Liver (tissue), 8 donors: ENCODE measurements at regions not wholly inside any gene's neighbourhood (a gene's known extent, or its start where the extent isn't known, plus 50 kb on each side); places are given as distances from the start of the nearest gene placed in this dataset.

ENCODE experiments used
- DNase-seq: peaks from one replicate; pipeline ENCODE4 v3.0.0-alpha.2; 2017; ENCODE audit warnings: low spot score
- H3K27ac ChIP-seq, 2 donors: one replicate each; pipeline ENCODE4 v1.7.0; 2013; ENCODE audit warnings: inconsistent platforms in 2 of 2, low read length in 2 of 2, control low read depth in 1 of 2, low read depth in 1 of 2, mild to moderate bottlenecking in 1 of 2
- H3K27me3 ChIP-seq, 4 donors: one replicate each; pipeline versions ENCODE4 v1.6.1 to v1.7.0; 2013; ENCODE audit warnings: low read length in 3 of 4, inconsistent platforms in 1 of 4, mild to moderate bottlenecking in 1 of 4, moderate library complexity in 1 of 4; ENCODE audit not compliant: control insufficient read depth in 4 of 4, insufficient read depth in 4 of 4
- H3K36me3 ChIP-seq, 4 donors: one replicate each; pipeline versions ENCODE4 v1.6.1 to v1.7.0; 2013; ENCODE audit warnings: low read length in 3 of 4, mild to moderate bottlenecking in 3 of 4, low read depth in 1 of 4, moderate library complexity in 1 of 4; ENCODE audit not compliant: control insufficient read depth in 4 of 4, insufficient read depth in 3 of 4
- H3K4me1 ChIP-seq, 4 donors: one replicate each; pipeline versions ENCODE4 v1.6.1 to v1.7.0; 2013; ENCODE audit warnings: low read length in 3 of 4, mild to moderate bottlenecking in 3 of 4, moderate library complexity in 1 of 4; ENCODE audit not compliant: control insufficient read depth in 4 of 4, insufficient read depth in 4 of 4
- H3K4me3 ChIP-seq, 3 donors: one replicate each; pipeline versions ENCODE4 v1.6.1 to v1.7.0; 2013; ENCODE audit warnings: low read length in 3 of 3, control low read depth in 1 of 3, low read depth in 1 of 3, mild to moderate bottlenecking in 1 of 3
- H3K9ac ChIP-seq, 2 donors: one replicate each; pipeline ENCODE4 v1.7.0; 2013; ENCODE audit warnings: low read length in 2 of 2, mild to moderate bottlenecking in 2 of 2, moderate library complexity in 2 of 2, control low read depth in 1 of 2, low read depth in 1 of 2
- H3K9me3 ChIP-seq, 4 donors: one replicate each; pipeline versions ENCODE4 v1.6.1 to v1.7.0; 2013; ENCODE audit warnings: low read length in 3 of 4; ENCODE audit not compliant: control insufficient read depth in 4 of 4
- ATF3 ChIP-seq: IDR thresholded peaks from 2 replicates; pipeline ENCODE4 v1.6.1; 2016; ENCODE audit warnings: antibody characterized with exemption
- CTCF ChIP-seq: fragments of 150-350 bp; IDR thresholded peaks from 2 replicates; pipeline ENCODE4 v1.5.1; 2017; ENCODE audit warnings: improper control_type of control experiment, low read depth, low read length; ENCODE audit not compliant: missing input control
- EGR1 ChIP-seq, 2 donors: IDR thresholded peaks; 2 replicates each; pipeline ENCODE4 v1.6.1; 2016 to 2018; ENCODE audit warnings: antibody characterized with exemption in 2 of 2, low read depth in 2 of 2
- FOXA1 ChIP-seq: IDR thresholded peaks from 2 replicates; pipeline ENCODE4 v1.6.1; 2016; ENCODE audit warnings: antibody characterized with exemption
- FOXA2 ChIP-seq: IDR thresholded peaks from 2 replicates; pipeline ENCODE4 v1.6.1; 2016; ENCODE audit warnings: antibody characterized with exemption
- GABPA ChIP-seq, 2 donors: IDR thresholded peaks in 1 of 2; conservative IDR thresholded peaks in 1 of 2; 2 replicates each; pipeline ENCODE4 v1.6.1; 2016; ENCODE audit warnings: antibody characterized with exemption in 2 of 2, mild to moderate bottlenecking in 1 of 2, moderate library complexity in 1 of 2
- HNF4A ChIP-seq, 2 donors: conservative IDR thresholded peaks; 2 replicates each; pipeline ENCODE4 v1.6.1; 2016; ENCODE audit warnings: antibody characterized with exemption in 2 of 2, mild to moderate bottlenecking in 2 of 2
- HNF4G ChIP-seq: IDR thresholded peaks from 2 replicates; pipeline ENCODE4 v1.6.1; 2016; ENCODE audit warnings: antibody characterized with exemption
- JUND ChIP-seq, 2 donors: IDR thresholded peaks; 2 replicates each; pipeline ENCODE4 v1.6.1; 2016; ENCODE audit warnings: antibody characterized with exemption in 2 of 2
- MAX ChIP-seq: IDR thresholded peaks from 2 replicates; pipeline ENCODE4 v1.6.1; 2016; ENCODE audit warnings: antibody characterized with exemption
- NR2F2 ChIP-seq: IDR thresholded peaks from 2 replicates; pipeline ENCODE4 v1.6.1; 2016; ENCODE audit warnings: antibody characterized with exemption
- RAD21 ChIP-seq, 2 donors: IDR thresholded peaks; 2 replicates each; pipeline ENCODE4 v1.6.1; 2016; ENCODE audit warnings: antibody characterized with exemption in 2 of 2, mild to moderate bottlenecking in 2 of 2
- REST ChIP-seq: IDR thresholded peaks from 2 replicates; pipeline ENCODE4 v1.6.1; 2016; ENCODE audit warnings: antibody characterized with exemption, mild to moderate bottlenecking
- RXRA ChIP-seq, 2 donors: IDR thresholded peaks; 2 replicates each; pipeline ENCODE4 v1.6.1; 2017 to 2018; ENCODE audit warnings: antibody characterized with exemption in 2 of 2, mild to moderate bottlenecking in 1 of 2
- YY1 ChIP-seq: IDR thresholded peaks from 2 replicates; pipeline ENCODE4 v1.6.1; 2016; ENCODE audit warnings: antibody characterized with exemption, mild to moderate bottlenecking
- ZBTB33 ChIP-seq: IDR thresholded peaks from 2 replicates; pipeline ENCODE4 v1.6.1; 2016; ENCODE audit warnings: antibody characterized with exemption
- WGBS: extraction: QIAGEN DNeasy Blood & Tissue Kit; methylation state at CpG from one replicate; pipeline ENCODE4 v1.1.7; 2013; 5-methylcytosine and 5-hydroxymethylcytosine counted together
- donor health status: healthy.
- donor health status: healthy.
- donor health status: healthy.
- donor health status: healthy.
- donor health status: healthy.

GRCh38 chr12:126160912-126161311 lies 1095.7 kb downstream of the AACS start (continued):
- TF ChIP-seq ZBTB33 (no peak), RXRA (IDR thresholded peaks at IDR 0.05) (no peak), FOXA2 (no peak), HNF4G (no peak), JUND (IDR thresholded peaks at IDR 0.05) (no peak)

- Histone ChIP-seq H3K36me3 (no peaks in the 10 kb centered on the region), H3K9ac (no peak overlapping the region), H3K27ac (no peak overlapping the region), H3K9me3 (peaks cover 0 to 2% (median 0%) of the 10 kb centered on the region in 4 donors), H3K4me1 (no peaks in the 10 kb centered on the region), H3K4me3 (no peak overlapping the region), H3K27me3 (no peaks in the 10 kb centered on the region)
- 92% methylated on average over 8 of the region's 8 CpGs for WGBS
- TF ChIP-seq YY1 (no peak), NR2F2 (no peak), FOXA2 (no peak), ATF3 (no peak), GABPA (IDR thresholded peaks at IDR 0.05 in 1 of 2, conservative IDR thresholded peaks at IDR 0.05 in 1 of 2) (no peak), REST (no peak), RAD21 (IDR thresholded peaks at IDR 0.05) (no peak), HNF4A (conservative IDR thresholded peaks at IDR 0.05) (no peak), CTCF (no peak), FOXA1 (no peak), MAX (no peak), JUND (IDR thresholded peaks at IDR 0.05) (no peak), RXRA (IDR thresholded peaks at IDR 0.05) (no peak), ZBTB33 (no peak), HNF4G (no peak), EGR1 (IDR thresholded peaks at IDR 0.05; ENCODE audit: low read depth in 2 of 2) (no peak)
- DNase-seq, result no peak
Measured at GRCh38 chr12:126163984-126164383, 1098.7 kb downstream of the AACS start.
